Liver (tissue), 2 donors: ENCODE measurements at regions not wholly inside any gene's neighbourhood (a gene's known extent, or its start where the extent isn't known, plus 50 kb on each side); places are given as distances from the start of the nearest gene placed in this dataset.

Source experiments
- JUND ChIP-seq, 2 donors: IDR thresholded peaks; 2 replicates each; pipeline ENCODE4 v1.6.1; 2016; ENCODE audit warnings: antibody characterized with exemption in 2 of 2
- RAD21 ChIP-seq, 2 donors: IDR thresholded peaks; 2 replicates each; pipeline ENCODE4 v1.6.1; 2016; ENCODE audit warnings: antibody characterized with exemption in 2 of 2, mild to moderate bottlenecking in 2 of 2
- REST ChIP-seq: IDR thresholded peaks from 2 replicates; pipeline ENCODE4 v1.6.1; 2016; ENCODE audit warnings: antibody characterized with exemption, mild to moderate bottlenecking
- YY1 ChIP-seq: IDR thresholded peaks from 2 replicates; pipeline ENCODE4 v1.6.1; 2016; ENCODE audit warnings: antibody characterized with exemption, mild to moderate bottlenecking
- donor health status: healthy.

- TF ChIP-seq JUND (IDR thresholded peaks at IDR 0.05) (no peak), RAD21 (IDR thresholded peaks at IDR 0.05) (no peak), REST (no peak), YY1 (no peak)
Measured at GRCh38 chr4:4946416-4946815, 72.8 kb downstream of the CYTL1 start.
